Muscle layer of colon (tissue), 2 donors: ENCODE measurements at regions not wholly inside any gene's neighbourhood (a gene's known extent, or its start where the extent isn't known, plus 50 kb on each side); places are given as distances from the start of the nearest gene placed in this dataset.
"Not testable (repeated sequence)": the region's sequence is repeated elsewhere in the genome, so short reads cannot be mapped to it uniquely, and the experiment has no call there.

Experiments used
- H3K27ac ChIP-seq: one replicate; pipeline ENCODE4 v1.7.0; 2013; ENCODE audit warnings: low read depth, mild to moderate bottlenecking, low read length, moderate library complexity
- H3K27me3 ChIP-seq, 2 donors: one replicate each; pipeline ENCODE4 v1.7.0; 2013; ENCODE audit warnings: low read length in 2 of 2, mild to moderate bottlenecking in 2 of 2; ENCODE audit not compliant: insufficient read depth in 2 of 2, control insufficient read depth in 1 of 2
- H3K36me3 ChIP-seq: one replicate; pipeline ENCODE4 v1.7.0; 2013; ENCODE audit warnings: mild to moderate bottlenecking, low read length; ENCODE audit not compliant: insufficient read depth
- H3K4me1 ChIP-seq: one replicate; pipeline ENCODE4 v1.7.0; 2013; ENCODE audit warnings: mild to moderate bottlenecking, low read length; ENCODE audit not compliant: insufficient read depth
- H3K4me3 ChIP-seq, 2 donors: one replicate each; pipeline ENCODE4 v1.7.0; 2013; ENCODE audit warnings: low read length in 2 of 2, low read depth in 1 of 2, mild to moderate bottlenecking in 1 of 2, moderate library complexity in 1 of 2
- H3K9ac ChIP-seq: one replicate; pipeline ENCODE4 v1.7.0; 2013; ENCODE audit warnings: low read length
- H3K9me3 ChIP-seq: one replicate; pipeline ENCODE4 v1.7.0; 2013; ENCODE audit warnings: mild to moderate bottlenecking, low read length
- donor health status: abdominal sarcoma.
- donor health status: Adenocarcinoma of cecum.

- Histone ChIP-seq H3K9ac (no peak overlapping the region), H3K27me3 (no peaks in the 10 kb centered on the region), H3K4me3 (no peak overlapping the region), H3K27ac (no peak overlapping the region), H3K4me1 (no peaks in the 10 kb centered on the region), H3K36me3 (no peaks in the 10 kb centered on the region), H3K9me3 (no peaks in the 10 kb centered on the region)
These were observed 332.7 kb downstream of the CENPW start for GRCh38 chr6:126672649-126673048.

- H3K4me3 ChIP-seq, H3K36me3 ChIP-seq, H3K9me3 ChIP-seq, H3K27me3 ChIP-seq, H3K9ac ChIP-seq, H3K4me1 ChIP-seq, H3K27ac ChIP-seq: not testable (repeated sequence)
These were observed 333.8 kb downstream of the CENPW start for GRCh38 chr6:126673749-126674148.

DNA sequence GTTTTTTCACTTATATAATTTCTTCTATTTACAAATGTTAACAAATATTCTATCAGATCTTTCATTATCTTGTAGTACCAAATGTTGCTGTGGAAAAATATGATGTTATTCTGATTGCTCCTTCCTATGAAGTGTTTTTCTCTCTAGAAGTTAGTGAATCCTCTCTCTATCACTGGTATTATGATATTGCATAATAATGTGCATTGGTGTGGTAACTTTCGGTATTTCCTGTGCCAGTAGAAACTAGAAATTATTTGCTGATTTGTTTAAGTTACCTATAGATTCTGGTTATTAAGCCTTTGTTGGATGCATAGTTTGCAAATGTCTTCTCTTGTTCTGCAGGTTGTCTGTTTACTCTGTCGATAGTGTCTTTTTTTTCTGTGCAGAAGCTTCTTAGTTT lies 342.5 kb downstream of the CENPW start:
- no peak overlapping the region for H3K9ac ChIP-seq
- no peaks in the 10 kb centered on the region for H3K9me3 ChIP-seq
- H3K4me1 ChIP-seq: no peaks in the 10 kb centered on the region
- H3K4me3 ChIP-seq: no peak overlapping the region
- H3K27ac ChIP-seq: no peak overlapping the region
- no peaks in the 10 kb centered on the region for H3K36me3 ChIP-seq
- H3K27me3 ChIP-seq: no peaks in the 10 kb centered on the region

DNA sequence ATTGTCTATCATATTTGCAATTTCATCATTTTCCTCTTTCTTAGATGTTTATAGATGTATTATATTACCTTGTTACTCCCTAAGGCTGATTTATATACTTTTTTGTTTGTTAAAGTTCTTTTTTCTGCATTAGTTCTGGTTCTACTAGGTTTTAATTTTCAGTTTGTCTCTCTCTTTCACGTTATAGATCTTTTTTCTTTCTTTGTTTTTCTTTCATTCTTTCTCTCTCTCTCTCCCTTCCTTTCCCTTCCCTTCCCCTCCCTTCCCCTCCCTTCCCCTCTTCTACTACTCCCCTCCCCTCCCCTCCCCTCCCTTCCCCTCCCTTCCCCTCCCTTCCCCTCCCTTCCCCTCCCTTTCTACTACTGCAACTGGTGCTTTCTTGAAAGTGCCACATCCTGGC lies 345.3 kb downstream of the CENPW start:
- Histone ChIP-seq H3K27ac (no peak overlapping the region), H3K27me3 (no peaks in the 10 kb centered on the region), H3K4me3 (no peak overlapping the region), H3K9me3 (no peaks in the 10 kb centered on the region), H3K36me3 (no peaks in the 10 kb centered on the region), H3K4me1 (no peaks in the 10 kb centered on the region), H3K9ac (no peak overlapping the region)

DNA sequence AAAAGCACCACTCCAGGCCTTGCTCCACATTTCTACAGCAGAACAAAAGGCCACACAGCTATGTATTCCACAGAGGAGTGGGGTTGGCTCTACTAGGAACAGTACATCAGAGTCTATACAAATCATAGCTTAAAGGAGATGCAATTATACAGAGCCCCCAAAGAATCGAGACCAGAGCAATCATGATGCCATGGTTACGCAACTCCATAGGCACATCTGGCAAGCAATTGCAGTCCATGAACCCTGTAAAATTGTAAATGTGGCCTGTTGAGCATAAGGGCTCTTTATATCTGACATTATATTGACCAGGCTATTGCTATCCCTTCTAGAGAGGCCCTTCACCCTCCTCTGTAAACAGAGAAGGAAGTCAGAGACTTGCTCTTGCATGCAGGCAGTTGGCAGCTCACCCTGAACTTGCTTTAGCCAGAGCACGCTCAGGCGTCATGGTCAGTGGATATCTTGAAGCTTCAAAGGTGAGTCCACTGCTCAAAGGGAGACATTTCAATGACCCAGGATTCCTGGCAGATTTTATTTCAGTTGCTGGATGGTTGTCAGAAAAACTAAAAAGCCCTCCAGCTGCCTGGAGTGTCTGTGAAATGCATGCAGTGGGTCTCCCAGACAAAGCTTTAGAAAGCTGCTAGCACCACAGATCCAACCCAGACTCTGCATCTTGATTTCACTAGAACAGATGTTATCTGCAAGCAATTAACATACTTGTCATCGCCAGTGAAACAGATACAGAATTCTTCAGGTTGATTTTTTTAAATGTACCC lies 357.2 kb downstream of the CENPW start:
- H3K4me1 ChIP-seq: peaks cover 12% of the 10 kb centered on the region
- no peak overlapping the region for H3K9ac ChIP-seq
- no peaks in the 10 kb centered on the region for H3K9me3 ChIP-seq
- no peaks in the 10 kb centered on the region for H3K36me3 ChIP-seq
- no peak overlapping the region for H3K4me3 ChIP-seq
- no peak overlapping the region for H3K27ac ChIP-seq
- no peaks in the 10 kb centered on the region for H3K27me3 ChIP-seq

DNA sequence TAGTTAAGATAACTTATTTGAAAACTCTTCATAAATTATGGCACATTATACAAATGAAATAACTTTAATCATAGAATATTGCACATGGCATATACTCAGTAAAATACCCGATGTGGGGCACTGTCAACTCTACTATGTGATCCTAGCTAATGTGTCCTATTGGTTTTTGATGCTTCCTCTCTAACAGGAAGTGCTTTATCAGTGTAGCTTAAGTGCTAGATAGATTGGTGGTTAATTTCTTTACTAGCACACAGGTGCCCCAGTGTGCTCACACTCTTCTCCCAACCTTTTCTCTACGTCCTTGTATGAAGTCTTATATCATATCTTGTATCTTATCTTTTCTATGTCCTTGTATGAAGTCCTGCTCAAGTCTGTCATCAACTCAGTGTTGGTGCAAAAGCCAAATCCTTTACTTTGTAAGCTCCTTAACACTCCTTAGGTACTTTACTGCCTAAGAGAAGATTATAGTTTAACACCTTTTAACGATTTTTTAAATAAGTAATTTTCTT lies 358.9 kb downstream of the CENPW start:
- Histone ChIP-seq H3K36me3 (no peaks in the 10 kb centered on the region), H3K27me3 (no peaks in the 10 kb centered on the region), H3K9ac (no peak overlapping the region), H3K4me1 (peaks cover 12% of the 10 kb centered on the region), H3K27ac (no peak overlapping the region), H3K4me3 (no peak overlapping the region), H3K9me3 (no peaks in the 10 kb centered on the region)

DNA sequence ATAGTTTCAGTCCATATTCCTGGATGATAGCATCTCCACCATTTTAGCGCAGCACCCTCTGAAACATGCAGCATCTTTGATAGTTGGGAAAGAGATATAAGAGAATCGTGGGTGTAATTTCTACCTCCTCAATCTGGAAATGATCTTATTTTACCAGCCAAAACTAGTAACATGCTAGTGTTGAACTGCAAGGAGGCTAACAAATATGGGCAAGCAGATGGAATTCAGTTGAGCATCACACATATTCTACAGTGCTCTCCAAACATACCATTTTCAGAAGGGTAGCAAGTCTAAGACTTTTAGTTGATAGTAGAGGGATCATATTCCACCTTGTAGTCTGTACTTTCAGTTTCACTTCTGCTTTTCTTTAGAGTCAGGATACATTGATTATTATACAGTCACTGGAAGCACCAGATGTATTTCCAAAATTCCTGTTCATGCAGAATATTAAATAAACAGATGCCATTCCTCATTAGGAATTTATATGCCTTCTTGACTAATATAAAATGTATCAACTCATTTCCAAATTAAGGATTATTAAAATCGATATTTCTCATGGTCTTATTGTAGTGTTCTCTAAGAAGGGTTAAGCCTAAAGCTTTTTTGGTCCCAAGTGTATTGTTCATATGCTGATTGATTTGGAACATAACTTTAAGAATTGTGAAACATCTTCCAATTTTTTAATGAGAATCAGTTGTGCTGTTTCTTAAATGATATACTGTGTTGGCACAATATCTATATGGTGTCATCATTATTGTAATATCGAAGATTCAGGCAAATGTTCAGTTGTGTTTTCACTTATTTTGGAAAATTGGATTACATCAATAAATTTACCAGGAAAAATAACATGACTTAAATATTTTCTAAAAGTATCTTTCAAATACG lies 362.0 kb downstream of the CENPW start:
- no peaks in the 10 kb centered on the region for H3K27me3 ChIP-seq
- no peaks in the 10 kb centered on the region for H3K9me3 ChIP-seq
- peaks cover 10% of the 10 kb centered on the region for H3K4me1 ChIP-seq
- no peak overlapping the region for H3K9ac ChIP-seq
- no peak overlapping the region for H3K27ac ChIP-seq
- H3K4me3 ChIP-seq: no peak overlapping the region
- H3K36me3 ChIP-seq: no peaks in the 10 kb centered on the region

DNA sequence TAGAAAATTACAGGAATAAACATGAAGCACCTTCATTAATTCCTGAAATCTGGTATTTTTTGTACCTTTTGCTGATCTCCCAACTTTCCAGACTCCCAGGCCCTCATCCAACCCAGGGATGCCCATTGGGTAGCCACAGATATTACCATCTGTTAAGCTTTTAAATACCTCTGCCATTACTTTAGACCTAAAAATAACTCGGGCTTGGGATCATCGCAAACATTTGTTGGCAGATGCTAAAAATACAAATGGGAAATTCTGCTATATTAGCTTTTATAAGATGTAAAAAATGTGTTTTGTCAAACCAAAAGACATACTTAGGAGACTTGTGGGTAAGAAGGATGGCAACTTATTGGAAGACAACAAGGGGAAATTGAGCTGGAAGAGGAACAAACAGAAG lies 376.1 kb downstream of the CENPW start:
- no peaks in the 10 kb centered on the region for H3K27me3 ChIP-seq
- no peak overlapping the region for H3K4me3 ChIP-seq
- H3K4me1 ChIP-seq: peaks cover 6% of the 10 kb centered on the region
- H3K36me3 ChIP-seq: no peaks in the 10 kb centered on the region
- H3K27ac ChIP-seq: no peak overlapping the region
- no peak overlapping the region for H3K9ac ChIP-seq
- no peaks in the 10 kb centered on the region for H3K9me3 ChIP-seq

- Histone ChIP-seq H3K9me3 (no peaks in the 10 kb centered on the region), H3K4me3 (no peak overlapping the region), H3K27me3 (no peaks in the 10 kb centered on the region), H3K4me1 (peaks cover 6% of the 10 kb centered on the region), H3K27ac (no peak overlapping the region), H3K9ac (no peak overlapping the region), H3K36me3 (no peaks in the 10 kb centered on the region)
These were observed 377.1 kb downstream of the CENPW start for GRCh38 chr6:126716826-126717509.

DNA sequence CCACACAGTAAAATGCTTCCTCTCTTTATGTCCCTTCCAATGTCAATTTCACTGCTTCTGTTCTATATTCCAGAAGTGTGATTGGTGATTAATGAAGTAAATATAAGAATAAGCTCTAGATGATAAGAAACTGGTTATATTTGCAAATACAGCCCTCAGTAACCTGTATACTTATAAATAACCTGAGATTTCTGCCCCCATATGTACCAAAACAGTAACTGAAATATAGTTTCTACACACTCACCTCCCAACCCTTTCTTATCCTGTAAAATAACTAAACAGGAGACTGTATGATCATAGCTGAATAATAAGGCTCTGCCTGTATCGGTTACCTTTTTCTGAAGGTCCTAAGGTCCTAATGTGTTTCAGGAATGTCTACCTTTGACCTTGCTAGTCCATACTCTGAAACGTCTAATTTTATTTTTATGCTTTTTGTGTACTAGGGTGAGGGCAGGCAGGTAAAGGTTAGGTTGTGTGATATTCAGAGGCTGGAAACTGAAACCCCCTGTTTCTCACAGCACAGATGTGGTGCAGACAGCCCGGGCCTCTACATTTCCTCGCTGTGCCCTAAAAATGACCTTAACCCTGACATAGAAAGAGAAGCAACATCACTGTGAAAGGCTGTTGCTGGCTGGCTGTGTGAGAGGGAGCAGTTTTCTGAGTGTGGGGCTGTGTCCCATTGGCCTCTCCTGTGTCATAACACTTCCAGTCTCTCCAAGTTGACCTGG lies 378.8 kb downstream of the CENPW start:
- no peak overlapping the region for H3K4me3 ChIP-seq
- H3K36me3 ChIP-seq: no peaks in the 10 kb centered on the region
- H3K27ac ChIP-seq: no peak overlapping the region
- H3K9ac ChIP-seq: no peak overlapping the region
- H3K27me3 ChIP-seq: no peaks in the 10 kb centered on the region
- H3K4me1 ChIP-seq: peaks cover 6% of the 10 kb centered on the region
- no peaks in the 10 kb centered on the region for H3K9me3 ChIP-seq

DNA sequence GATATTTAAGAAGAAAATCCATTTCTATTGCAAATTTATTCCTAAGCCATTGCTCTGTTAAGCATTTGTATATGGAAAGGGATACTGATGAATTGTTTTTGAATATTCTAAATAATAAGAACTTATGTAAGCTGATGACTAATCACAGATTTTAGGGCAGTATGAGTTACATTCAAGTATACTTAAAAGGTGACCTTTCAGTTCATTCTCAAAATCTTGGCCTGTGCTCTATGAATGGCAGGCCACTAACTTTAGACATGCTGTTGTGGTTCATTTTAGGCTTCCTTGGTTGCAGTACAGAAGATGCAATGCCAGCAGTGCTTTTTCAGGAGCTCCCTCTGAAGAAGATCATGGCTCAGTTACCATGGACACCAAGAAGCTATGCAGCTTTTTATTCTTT lies 380.4 kb downstream of the CENPW start:
- Histone ChIP-seq H3K27me3 (no peaks in the 10 kb centered on the region), H3K9me3 (no peaks in the 10 kb centered on the region), H3K4me1 (peaks cover 6% of the 10 kb centered on the region), H3K9ac (no peak overlapping the region), H3K4me3 (no peak overlapping the region), H3K27ac (no peak overlapping the region), H3K36me3 (no peaks in the 10 kb centered on the region)
